Stomach smooth muscle (tissue), 2 donors: ENCODE measurements at regions not wholly inside any gene's neighbourhood (a gene's known extent, or its start where the extent isn't known, plus 50 kb on each side); places are given as distances from the start of the nearest gene placed in this dataset.

Experiments used
- H3K27ac ChIP-seq: one replicate; pipeline ENCODE4 v1.7.0; 2013; ENCODE audit warnings: mild to moderate bottlenecking, low read length, inconsistent platforms
- H3K27me3 ChIP-seq, 2 donors: one replicate each; pipeline ENCODE4 v1.7.0; 2013; ENCODE audit warnings: low read length in 2 of 2; ENCODE audit not compliant: insufficient read depth in 2 of 2, control insufficient read depth in 1 of 2
- H3K36me3 ChIP-seq, 2 donors: one replicate each; pipeline ENCODE4 v1.7.0; 2013; ENCODE audit warnings: low read length in 2 of 2; ENCODE audit not compliant: control insufficient read depth in 2 of 2, insufficient read depth in 2 of 2
- H3K4me1 ChIP-seq: one replicate; pipeline ENCODE4 v1.7.0; 2013; ENCODE audit warnings: low read length; ENCODE audit not compliant: control insufficient read depth, insufficient read depth
- H3K4me3 ChIP-seq, 2 donors: one replicate each; pipeline ENCODE4 v1.7.0; 2013; ENCODE audit warnings: low read length in 2 of 2
- H3K9ac ChIP-seq, 2 donors: one replicate each; pipeline ENCODE4 v1.7.0; 2013; ENCODE audit warnings: low read length in 2 of 2, mild to moderate bottlenecking in 1 of 2
- H3K9me3 ChIP-seq, 2 donors: one replicate each; pipeline ENCODE4 v1.7.0; 2013; ENCODE audit warnings: low read length in 2 of 2; ENCODE audit not compliant: control insufficient read depth in 2 of 2
- donor health status: healthy.
- donor health status: Pancreatic carcinoma.

- peaks cover 0 to 2% of the 10 kb centered on the region in 2 donors for H3K27me3 ChIP-seq
- H3K36me3 ChIP-seq: no peaks in the 10 kb centered on the region
- H3K9ac ChIP-seq: no peak overlapping the region
- no peaks in the 10 kb centered on the region for H3K4me1 ChIP-seq
- H3K9me3 ChIP-seq: no peaks in the 10 kb centered on the region
- no peak overlapping the region for H3K4me3 ChIP-seq
- H3K27ac ChIP-seq: no peak overlapping the region
These were observed 122.8 kb upstream of the TOP3B start for GRCh38 chr22:22105364-22105763.

DNA sequence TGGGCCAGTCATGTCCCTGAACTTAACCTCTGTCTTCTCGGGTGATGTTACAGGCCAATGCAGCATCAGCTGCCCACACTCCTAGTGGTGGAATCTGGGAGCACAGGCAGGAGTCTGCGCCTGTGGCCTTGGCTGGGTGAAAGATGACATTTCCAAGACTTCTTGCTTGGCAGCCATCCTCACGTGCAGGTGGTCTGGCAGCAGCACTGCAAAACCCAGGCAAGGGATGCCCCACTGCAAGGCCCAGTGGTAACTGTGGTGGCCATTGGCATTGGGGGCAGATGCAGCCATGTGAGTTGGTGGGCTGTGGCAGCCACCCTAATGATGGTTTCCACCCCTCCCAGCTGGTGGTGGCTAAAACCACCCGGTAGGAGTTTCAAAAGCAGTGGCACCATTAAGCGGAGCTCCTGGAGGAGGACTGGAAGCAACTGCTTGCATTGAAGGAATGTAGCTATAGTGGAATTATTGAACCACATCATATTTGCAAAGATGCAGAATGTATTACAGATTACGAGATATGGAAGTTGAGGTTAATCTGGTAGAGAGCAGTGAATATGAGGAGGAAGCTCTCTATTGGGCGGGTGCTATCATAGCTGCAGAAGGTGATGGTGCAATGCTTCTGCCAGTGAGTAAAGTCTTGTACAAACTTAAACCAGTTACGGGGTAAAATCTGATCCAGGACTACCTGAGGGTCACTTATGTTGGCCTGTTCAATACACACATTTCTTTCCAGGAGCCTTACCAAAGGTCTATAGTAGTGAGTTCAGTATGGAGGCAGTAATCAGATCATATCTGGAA is 120.7 kb upstream of the TOP3B start:
- Histone ChIP-seq H3K9me3 (no peaks in the 10 kb centered on the region), H3K27me3 (peaks cover 0 to 5% of the 10 kb centered on the region in 2 donors), H3K27ac (no peak overlapping the region), H3K4me1 (no peaks in the 10 kb centered on the region), H3K4me3 (no peak overlapping the region), H3K9ac (no peak overlapping the region), H3K36me3 (no peaks in the 10 kb centered on the region)

GRCh38 chr22:22099833-22100812 is 117.5 kb upstream of the TOP3B start:
- H3K9me3 ChIP-seq: no peaks in the 10 kb centered on the region
- H3K36me3 ChIP-seq: no peaks in the 10 kb centered on the region
- H3K9ac ChIP-seq: no peak overlapping the region
- H3K27ac ChIP-seq: no peak overlapping the region
- H3K4me1 ChIP-seq: no peaks in the 10 kb centered on the region
- no peak overlapping the region for H3K4me3 ChIP-seq
- H3K27me3 ChIP-seq: peaks cover 0 to 9% of the 10 kb centered on the region in 2 donors

GRCh38 chr22:22099194-22099486 is 116.6 kb upstream of the TOP3B start:
- H3K27ac ChIP-seq: no peak overlapping the region
- no peaks in the 10 kb centered on the region for H3K9me3 ChIP-seq
- H3K9ac ChIP-seq: no peak overlapping the region
- H3K36me3 ChIP-seq: no peaks in the 10 kb centered on the region
- no peaks in the 10 kb centered on the region for H3K4me1 ChIP-seq
- peaks cover 4 to 9% of the 10 kb centered on the region in 2 donors for H3K27me3 ChIP-seq
- no peak overlapping the region for H3K4me3 ChIP-seq

DNA sequence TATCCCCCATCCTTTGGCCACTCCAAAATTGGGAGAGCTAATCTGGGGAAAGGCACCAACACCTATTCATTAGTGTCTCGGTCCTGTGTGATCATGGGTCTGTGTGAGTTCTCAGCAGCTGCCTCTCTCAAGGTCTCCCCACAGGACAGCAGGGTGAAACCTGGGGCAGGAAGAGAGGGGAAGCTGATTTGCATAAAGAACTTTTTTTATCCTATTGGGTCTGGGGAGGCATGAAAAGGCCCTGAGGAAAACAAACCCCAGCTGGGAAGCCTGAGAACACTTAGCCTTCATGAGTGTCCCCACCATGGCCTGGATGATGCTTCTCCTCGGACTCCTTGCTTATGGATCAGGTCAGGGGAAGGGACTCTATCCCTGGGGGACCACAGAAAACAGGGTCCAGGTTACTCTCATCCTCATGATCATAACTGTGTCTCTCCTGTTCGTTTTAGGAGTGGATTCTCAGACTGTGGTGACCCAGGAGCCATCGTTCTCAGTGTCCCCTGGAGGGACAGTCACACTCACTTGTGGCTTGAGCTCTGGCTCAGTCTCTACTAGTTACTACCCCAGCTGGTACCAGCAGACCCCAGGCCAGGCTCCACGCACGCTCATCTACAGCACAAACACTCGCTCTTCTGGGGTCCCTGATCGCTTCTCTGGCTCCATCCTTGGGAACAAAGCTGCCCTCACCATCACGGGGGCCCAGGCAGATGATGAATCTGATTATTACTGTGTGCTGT is 116.0 kb upstream of the TOP3B start:
- H3K9ac ChIP-seq: no peak overlapping the region
- peaks cover 4 to 9% of the 10 kb centered on the region in 2 donors for H3K27me3 ChIP-seq
- H3K9me3 ChIP-seq: no peaks in the 10 kb centered on the region
- no peaks in the 10 kb centered on the region for H3K4me1 ChIP-seq
- H3K36me3 ChIP-seq: no peaks in the 10 kb centered on the region
- H3K4me3 ChIP-seq: no peak overlapping the region
- no peak overlapping the region for H3K27ac ChIP-seq

GRCh38 chr22:22097727-22098228 is 115.2 kb upstream of the TOP3B start:
- peaks cover 4 to 7% of the 10 kb centered on the region in 2 donors for H3K27me3 ChIP-seq
- no peak overlapping the region for H3K9ac ChIP-seq
- H3K36me3 ChIP-seq: no peaks in the 10 kb centered on the region
- H3K27ac ChIP-seq: no peak overlapping the region
- H3K4me1 ChIP-seq: no peaks in the 10 kb centered on the region
- no peaks in the 10 kb centered on the region for H3K9me3 ChIP-seq
- H3K4me3 ChIP-seq: no peak overlapping the region

DNA sequence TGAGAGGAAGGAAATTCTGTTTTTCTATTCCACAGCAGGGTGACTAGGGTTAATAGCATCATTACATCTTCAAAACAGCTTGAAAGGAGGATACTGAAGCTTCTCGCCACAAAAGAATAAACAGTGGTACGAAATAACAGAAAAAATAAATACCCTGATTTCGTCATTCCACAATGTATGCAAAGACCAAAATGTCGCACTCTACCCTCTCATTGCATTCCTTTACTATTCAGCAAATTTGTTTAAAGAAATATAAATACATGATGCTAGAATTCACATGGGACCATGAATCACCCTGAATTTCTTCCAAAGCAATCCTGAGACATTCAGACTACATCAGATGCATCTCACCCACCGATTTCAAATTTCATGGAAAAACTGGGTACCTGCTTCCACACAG is 112.3 kb upstream of the TOP3B start:
- no peak overlapping the region for H3K9ac ChIP-seq
- H3K27ac ChIP-seq: no peak overlapping the region
- no peaks in the 10 kb centered on the region for H3K9me3 ChIP-seq
- no peak overlapping the region for H3K4me3 ChIP-seq
- H3K4me1 ChIP-seq: no peaks in the 10 kb centered on the region
- no peaks in the 10 kb centered on the region for H3K36me3 ChIP-seq
- H3K27me3 ChIP-seq: peaks cover 8 to 11% of the 10 kb centered on the region in 2 donors

DNA sequence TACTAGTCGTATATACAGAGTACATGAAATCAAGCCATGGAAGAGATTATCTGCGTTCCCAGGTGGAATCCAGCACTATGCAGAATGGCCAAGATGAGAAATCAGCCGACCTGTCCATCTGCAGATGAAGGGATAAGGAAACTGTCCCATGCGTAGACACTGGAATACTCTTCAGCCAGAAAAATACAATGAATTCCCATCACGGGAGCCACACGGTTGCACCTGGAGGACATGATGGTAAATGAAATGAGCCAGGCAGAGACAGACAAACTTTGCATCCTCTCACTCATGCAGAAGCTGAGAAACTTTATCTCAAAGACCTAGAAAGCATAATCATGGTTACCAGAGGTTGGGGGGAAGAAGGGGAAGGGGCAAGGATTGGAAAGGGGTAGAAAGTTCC is 111.9 kb upstream of the TOP3B start:
- no peak overlapping the region for H3K9ac ChIP-seq
- peaks cover 8 to 13% of the 10 kb centered on the region in 2 donors for H3K27me3 ChIP-seq
- H3K4me1 ChIP-seq: no peaks in the 10 kb centered on the region
- no peaks in the 10 kb centered on the region for H3K36me3 ChIP-seq
- H3K27ac ChIP-seq: no peak overlapping the region
- H3K9me3 ChIP-seq: no peaks in the 10 kb centered on the region
- H3K4me3 ChIP-seq: no peak overlapping the region

DNA sequence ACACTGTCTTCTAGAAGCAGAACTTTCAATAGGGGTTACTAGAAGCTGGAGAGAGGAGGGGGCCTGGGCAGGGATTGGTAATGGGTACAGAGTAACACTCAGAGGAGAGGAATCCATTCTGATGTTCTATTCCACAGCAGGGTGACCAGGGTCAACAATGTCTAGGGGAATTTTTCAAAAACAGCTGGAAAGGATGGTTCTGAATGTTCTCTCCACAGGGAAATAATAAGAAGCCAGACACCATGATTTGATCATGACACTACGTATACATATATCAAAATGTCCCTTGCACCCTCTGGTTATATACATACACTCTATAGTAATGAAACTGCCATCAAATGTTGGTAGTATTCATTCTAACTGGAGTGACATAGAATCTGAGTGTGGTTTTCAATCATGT is 111.2 kb upstream of the TOP3B start:
- H3K27ac ChIP-seq: no peak overlapping the region
- no peak overlapping the region for H3K4me3 ChIP-seq
- H3K9ac ChIP-seq: no peak overlapping the region
- no peaks in the 10 kb centered on the region for H3K36me3 ChIP-seq
- peaks cover 13 to 16% of the 10 kb centered on the region in 2 donors for H3K27me3 ChIP-seq
- no peaks in the 10 kb centered on the region for H3K9me3 ChIP-seq
- no peaks in the 10 kb centered on the region for H3K4me1 ChIP-seq

DNA sequence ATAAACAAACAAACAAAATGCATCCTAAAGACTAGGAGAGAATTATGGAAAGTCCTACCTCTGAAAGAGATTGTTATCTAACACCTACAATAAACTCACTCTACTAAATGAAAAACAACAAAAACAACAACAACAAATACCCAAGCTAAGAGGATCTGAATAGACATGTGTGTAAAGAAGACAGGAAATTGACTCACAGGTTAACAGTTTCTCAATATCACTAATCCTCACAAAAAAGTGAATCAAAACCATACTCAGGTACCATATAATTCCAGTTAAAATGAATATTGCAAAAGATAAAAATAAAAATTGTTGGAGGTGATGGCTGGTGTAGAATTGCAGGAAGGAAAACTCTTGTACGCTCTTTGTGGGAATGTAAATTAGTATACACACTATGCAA is 110.4 kb upstream of the TOP3B start:
- Histone ChIP-seq H3K27me3 (peaks cover 13 to 19% of the 10 kb centered on the region in 2 donors), H3K4me3 (no peak overlapping the region), H3K27ac (no peak overlapping the region), H3K9ac (no peak overlapping the region), H3K36me3 (no peaks in the 10 kb centered on the region), H3K9me3 (no peaks in the 10 kb centered on the region), H3K4me1 (no peaks in the 10 kb centered on the region)
